Psoas muscle (tissue), 7 donors: ENCODE measurements at regions not wholly inside any gene's neighbourhood (a gene's known extent, or its start where the extent isn't known, plus 50 kb on each side); places are given as distances from the start of the nearest gene placed in this dataset.

Experiments used
- ATAC-seq, 4 donors: fragments of 200-7000 bp; cut with Tn5 transposase; one replicate each; pipeline ENCODE4 v1.9.1; 2020; ENCODE audit warnings: moderate library complexity in 3 of 4, mild to moderate bottlenecking in 2 of 4
- DNase-seq, 2 donors: peaks; one replicate each; pipeline ENCODE4 v3.0.0-alpha.2; 2020
- H3K27ac ChIP-seq: fragments of 200-600 bp; one replicate; pipeline ENCODE4 v1.8.0; 2022
- H3K27me3 ChIP-seq, 3 donors: fragments of 200-600 bp in 1 of 3; one replicate each; pipeline versions ENCODE4 v1.6.1 to v1.8.0; 2013 to 2022; ENCODE audit warnings: low read length in 2 of 3, mild to moderate bottlenecking in 2 of 3, moderate library complexity in 1 of 3; ENCODE audit not compliant: insufficient read depth in 3 of 3
- H3K36me3 ChIP-seq, 2 donors: fragments of 200-600 bp in 1 of 2; one replicate each; pipeline versions ENCODE4 v1.6.1 to v1.8.0; 2013 to 2022; ENCODE audit warnings: low read depth in 1 of 2, mild to moderate bottlenecking in 1 of 2, moderate library complexity in 1 of 2; ENCODE audit not compliant: insufficient read depth in 1 of 2
- H3K4me1 ChIP-seq: fragments of 200-600 bp; one replicate; pipeline ENCODE4 v1.8.0; 2022
- H3K4me3 ChIP-seq: fragments of 200-600 bp; one replicate; pipeline ENCODE4 v1.8.0; 2022; ENCODE audit warnings: mild to moderate bottlenecking
- H3K9me3 ChIP-seq: fragments of 200-600 bp; one replicate; pipeline ENCODE4 v1.8.0; 2022
- WGBS, 3 donors: extraction: QIAGEN DNeasy Blood & Tissue Kit; methylation state at CpG; one replicate each; pipeline versions ENCODE4 v1.1.6 to v1.1.7; 2013; 5-methylcytosine and 5-hydroxymethylcytosine counted together
- intact Hi-C, 2 donors: fragments of 100-400 bp; cut with DNase I; formaldehyde crosslinking; loops; one replicate each; pipeline versions ENCODE4 v1.11.0 to v1.14.2; 2022
- TF ChIP-seq, protein P1 (sequence below): fragments of 200-600 bp; IDR thresholded peaks from one replicate; pipeline ENCODE4 v1.8.0; 2022; ENCODE audit warnings: antibody characterized with exemption
- donor health status: healthy with polysubstance abuse.
- donor health status: DM: no; HTN: no; CAD: no; lungs with moderate emphysema.
- donor health status: Bipolar disorder and iron deficiency.
- donor health status: healthy.
- donor health status: DM: yes; HTN: yes; CAD: no.
- donor health status: DM: no; HTN: no; CAD: no.
- donor health status: DM: yes; HTN: yes; CAD: no.

DNA sequence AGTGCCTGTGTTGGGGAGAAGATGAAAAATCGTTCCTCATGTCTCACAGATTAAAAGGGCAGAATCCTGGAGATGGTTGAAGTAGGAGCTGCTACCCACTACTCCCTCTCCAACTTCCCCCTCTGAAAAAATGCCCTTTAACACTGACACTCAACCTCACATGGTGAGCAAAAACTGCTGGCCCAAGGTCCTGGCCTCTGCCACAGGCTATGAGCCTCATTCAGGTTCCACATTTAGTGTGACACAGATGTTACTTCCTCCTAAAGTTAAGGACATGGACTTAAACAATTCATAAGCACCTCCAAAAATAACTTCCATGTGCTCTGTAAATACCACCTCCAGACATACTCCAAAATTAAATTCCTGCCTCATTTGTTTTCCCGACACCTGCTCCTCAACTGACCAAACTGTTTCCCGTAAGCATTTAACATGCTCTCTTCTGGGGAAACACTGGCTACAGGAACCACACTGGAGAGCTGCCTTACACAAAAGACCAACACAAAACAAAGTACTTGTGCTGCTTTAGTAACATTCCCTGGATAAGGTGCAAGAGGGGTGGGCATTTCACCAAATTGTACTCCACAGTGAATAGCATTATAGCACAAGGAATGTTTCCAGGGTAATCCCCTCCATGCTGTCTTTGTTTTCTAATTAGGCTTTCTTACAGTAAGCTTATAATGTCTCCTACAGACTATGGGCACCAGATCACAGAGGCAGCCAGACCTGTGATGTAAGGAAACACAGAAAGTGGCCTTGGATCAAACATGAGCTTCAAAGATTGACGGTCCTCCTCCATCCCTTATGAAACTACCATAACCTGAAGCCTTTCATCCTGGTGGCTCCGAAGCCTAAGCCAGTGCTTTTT lies 57.0 kb downstream of the PHLDA1 start:
- Histone ChIP-seq H3K27ac (no peak overlapping the region), H3K36me3 (no peaks in the 10 kb centered on the region), H3K9me3 (no peaks in the 10 kb centered on the region), H3K27me3 (no peaks in the 10 kb centered on the region), H3K4me1 (peaks cover 7% of the 10 kb centered on the region), H3K4me3 (no peak overlapping the region)
- TF ChIP-seq, protein P1, sequence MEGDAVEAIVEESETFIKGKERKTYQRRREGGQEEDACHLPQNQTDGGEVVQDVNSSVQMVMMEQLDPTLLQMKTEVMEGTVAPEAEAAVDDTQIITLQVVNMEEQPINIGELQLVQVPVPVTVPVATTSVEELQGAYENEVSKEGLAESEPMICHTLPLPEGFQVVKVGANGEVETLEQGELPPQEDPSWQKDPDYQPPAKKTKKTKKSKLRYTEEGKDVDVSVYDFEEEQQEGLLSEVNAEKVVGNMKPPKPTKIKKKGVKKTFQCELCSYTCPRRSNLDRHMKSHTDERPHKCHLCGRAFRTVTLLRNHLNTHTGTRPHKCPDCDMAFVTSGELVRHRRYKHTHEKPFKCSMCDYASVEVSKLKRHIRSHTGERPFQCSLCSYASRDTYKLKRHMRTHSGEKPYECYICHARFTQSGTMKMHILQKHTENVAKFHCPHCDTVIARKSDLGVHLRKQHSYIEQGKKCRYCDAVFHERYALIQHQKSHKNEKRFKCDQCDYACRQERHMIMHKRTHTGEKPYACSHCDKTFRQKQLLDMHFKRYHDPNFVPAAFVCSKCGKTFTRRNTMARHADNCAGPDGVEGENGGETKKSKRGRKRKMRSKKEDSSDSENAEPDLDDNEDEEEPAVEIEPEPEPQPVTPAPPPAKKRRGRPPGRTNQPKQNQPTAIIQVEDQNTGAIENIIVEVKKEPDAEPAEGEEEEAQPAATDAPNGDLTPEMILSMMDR = no peak
- 62 to 72% (median 66%) methylated on average over 5 of the region's 5 CpGs for WGBS, 3 donors
- intact Hi-C loops = loop anchor here in 1 of 2 donors (5.0 kb wide), 1 partner anchor 37 kb away; no protein-coding TSS in a partner anchor
- no peak for DNase-seq
- peak in 3 of 4 donors; percentile 22 to 70 (median 49) for ATAC-seq

DNA sequence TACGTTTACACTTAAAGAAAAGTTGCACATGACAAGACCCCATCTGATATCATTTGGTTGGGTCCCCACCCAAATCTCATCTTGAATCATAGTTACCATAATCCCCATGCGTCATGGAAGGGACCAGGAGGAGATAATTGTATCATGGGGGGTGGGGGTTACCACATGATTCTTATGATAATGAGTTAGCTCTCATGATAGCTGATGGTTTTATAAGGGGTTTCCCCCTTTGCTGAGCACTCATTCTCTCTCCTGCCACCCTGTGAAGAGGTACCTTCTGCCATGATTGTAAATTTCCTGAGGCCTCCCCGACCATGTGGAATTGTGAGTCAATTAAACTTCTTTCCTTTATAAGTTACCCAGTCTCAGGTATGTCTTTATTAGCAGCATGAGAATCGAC lies 60.3 kb downstream of the PHLDA1 start:
- ATAC-seq = no peak
- no peak overlapping the region for H3K27ac ChIP-seq
- intact Hi-C loops = no loop called here
- no peaks in the 10 kb centered on the region for H3K9me3 ChIP-seq
- TF ChIP-seq, protein P1 = no peak
- DNase-seq = no peak
- no peak overlapping the region for H3K4me3 ChIP-seq
- H3K4me1 ChIP-seq = no peaks in the 10 kb centered on the region
- H3K36me3 ChIP-seq = no peaks in the 10 kb centered on the region
- H3K27me3 ChIP-seq = no peaks in the 10 kb centered on the region
- 89 to 92% (median 90%) methylated on average over 4 of the region's 4 CpGs for WGBS, 3 donors

DNA sequence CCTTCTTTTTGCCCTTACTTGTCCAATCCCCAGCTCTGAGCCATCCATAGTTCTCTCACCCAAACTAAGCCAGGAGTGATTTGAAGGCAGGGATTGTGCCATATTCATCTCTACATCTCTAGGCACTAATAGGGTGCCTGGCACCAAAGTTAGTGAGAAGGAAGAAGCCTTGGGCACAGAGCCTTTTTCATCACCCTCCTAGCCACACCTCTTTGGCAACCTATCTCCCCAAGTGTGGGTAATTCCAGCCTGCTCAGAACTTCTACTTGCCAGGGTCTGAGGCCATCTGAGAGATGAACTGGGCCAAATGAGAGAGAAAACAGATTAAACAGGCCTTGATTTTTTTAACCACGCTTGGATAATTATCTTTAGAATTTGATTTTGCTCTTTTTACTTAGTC lies 61.3 kb downstream of the PHLDA1 start:
- no peak for DNase-seq
- no peak for ATAC-seq
- Histone ChIP-seq H3K4me1 (no peaks in the 10 kb centered on the region), H3K27ac (no peak overlapping the region), H3K27me3 (no peaks in the 10 kb centered on the region), H3K9me3 (no peaks in the 10 kb centered on the region), H3K36me3 (no peaks in the 10 kb centered on the region), H3K4me3 (no peak overlapping the region)
- TF ChIP-seq, protein P1 = no peak
- WGBS, 3 donors = 79 to 86% (median 79%) methylated on average over 1 of the region's 1 CpG
- intact Hi-C loops = no loop called here

DNA sequence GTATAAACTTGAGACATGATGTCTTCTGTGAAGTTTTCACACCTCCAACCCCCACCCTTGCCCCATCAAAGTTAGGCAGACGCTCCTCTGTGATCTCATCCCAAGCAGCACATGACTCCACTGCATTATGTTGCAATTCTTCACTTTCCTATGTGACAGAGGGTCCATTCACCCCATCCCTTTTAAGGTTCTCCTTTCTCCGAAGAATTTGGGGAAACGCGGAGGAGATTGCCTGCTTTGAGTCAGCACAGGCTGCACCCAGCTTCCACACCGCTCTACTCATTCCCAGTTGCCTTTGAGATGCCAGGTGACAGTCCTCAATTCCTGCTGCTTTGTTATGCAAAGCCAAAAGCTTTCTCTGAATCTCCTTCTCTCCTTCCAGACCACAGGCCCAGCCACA lies 61.8 kb downstream of the PHLDA1 start:
- DNase-seq = no peak
- no peak overlapping the region for H3K27ac ChIP-seq
- WGBS, 3 donors = 76 to 89% (median 78%) methylated on average over 5 of the region's 5 CpGs
- ATAC-seq = peak in 1 of 4 donors; percentile 37
- no peaks in the 10 kb centered on the region for H3K4me1 ChIP-seq
- no peak overlapping the region for H3K4me3 ChIP-seq
- TF ChIP-seq, protein P1 = no peak
- H3K9me3 ChIP-seq = no peaks in the 10 kb centered on the region
- no peaks in the 10 kb centered on the region for H3K27me3 ChIP-seq
- intact Hi-C loops = no loop called here
- H3K36me3 ChIP-seq = no peaks in the 10 kb centered on the region
